ENCODE measurements at regions not wholly inside any gene's neighbourhood (a gene's known extent, or its start where the extent isn't known, plus 50 kb on each side); places are given as distances from the start of the nearest gene placed in this dataset.

- Histone ChIP-seq H3K4me3 (ENCODE audit: low read depth, low read length) (no peak overlapping the region), H3K9me3 (ENCODE audit: control insufficient read depth, insufficient read depth, low read length) (peaks cover 4% of the 10 kb centered on the region; the same call in 1 of the 2 replicates), H3K27ac (ENCODE audit: low read depth, low read length) (no peak overlapping the region), H3K27me3 (ENCODE audit: control insufficient read depth, insufficient read depth, low read length) (no peaks in the 10 kb centered on the region)
- ChIA-PET POLR2A (no interaction called here), CTCF (no interaction called here)
- no peak for TF ChIP-seq CTCF (IDR thresholded peaks at IDR 0.05; ENCODE audit: low read depth, low read length)
- DNase-seq (ENCODE audit: low read depth, low spot score): no peak
Measured at GRCh38 chr21:41108668-41109585, 59.0 kb upstream of the BACE2 start.

GRCh38 chr21:41110161-41110560, 57.8 kb upstream of the BACE2 start:
- TF ChIP-seq CTCF (IDR thresholded peaks at IDR 0.05; ENCODE audit: low read depth, low read length): no peak
- Histone ChIP-seq H3K4me3 (ENCODE audit: low read depth, low read length) (no peak overlapping the region), H3K9me3 (ENCODE audit: control insufficient read depth, insufficient read depth, low read length) (peaks cover 4% of the 10 kb centered on the region; the same call in 1 of the 2 replicates), H3K27me3 (ENCODE audit: control insufficient read depth, insufficient read depth, low read length) (no peaks in the 10 kb centered on the region), H3K27ac (ENCODE audit: low read depth, low read length) (no peak overlapping the region)
- DNase-seq (ENCODE audit: low read depth, low spot score): no peak
- ChIA-PET POLR2A (no interaction called here), CTCF (no interaction called here)

- no peak for DNase-seq (ENCODE audit: low read depth, low spot score)
- Histone ChIP-seq H3K4me3 (ENCODE audit: low read depth, low read length) (no peak overlapping the region), H3K27ac (ENCODE audit: low read depth, low read length) (no peak overlapping the region), H3K27me3 (ENCODE audit: control insufficient read depth, insufficient read depth, low read length) (no peaks in the 10 kb centered on the region), H3K9me3 (ENCODE audit: control insufficient read depth, insufficient read depth, low read length) (peaks cover 4% of the 10 kb centered on the region; the same call in 1 of the 2 replicates)
- ChIA-PET CTCF (interaction anchor here (1.4 kb wide), 1 partner anchor 23 kb away, joined by 3 read pairs; no protein-coding TSS in a partner anchor), POLR2A (no interaction called here)
- TF ChIP-seq CTCF (IDR thresholded peaks at IDR 0.05; ENCODE audit: low read depth, low read length): no peak
Measured at GRCh38 chr21:41110664-41111063, 57.3 kb upstream of the BACE2 start.

- H3K27me3 ChIP-seq (ENCODE audit: control insufficient read depth, insufficient read depth, low read length): no peaks in the 10 kb centered on the region
- no peak for DNase-seq (ENCODE audit: low read depth, low spot score)
- H3K27ac ChIP-seq (ENCODE audit: low read depth, low read length): no peak overlapping the region
- no peak overlapping the region for H3K4me3 ChIP-seq (ENCODE audit: low read depth, low read length)
- no peak for TF ChIP-seq CTCF (IDR thresholded peaks at IDR 0.05; ENCODE audit: low read depth, low read length)
- peaks cover 4% of the 10 kb centered on the region; the same call in 1 of the 2 replicates for H3K9me3 ChIP-seq (ENCODE audit: control insufficient read depth, insufficient read depth, low read length)
- ChIA-PET POLR2A (interaction anchor here (0.6 kb wide), 1 partner anchor 234 kb away, joined by 5 read pairs; no protein-coding TSS in a partner anchor), CTCF (interaction anchor here (1.4 to 2.0 kb wide), 2 partner anchors 10 to 22 kb away, joined by 3 to 7 read pairs; no protein-coding TSS in a partner anchor)
Measured at GRCh38 chr21:41111681-41112080, 56.3 kb upstream of the BACE2 start.
